ENCODE measurements at regions not wholly inside any gene's neighbourhood (a gene's known extent, or its start where the extent isn't known, plus 50 kb on each side); places are given as distances from the start of the nearest gene placed in this dataset.

DNA sequence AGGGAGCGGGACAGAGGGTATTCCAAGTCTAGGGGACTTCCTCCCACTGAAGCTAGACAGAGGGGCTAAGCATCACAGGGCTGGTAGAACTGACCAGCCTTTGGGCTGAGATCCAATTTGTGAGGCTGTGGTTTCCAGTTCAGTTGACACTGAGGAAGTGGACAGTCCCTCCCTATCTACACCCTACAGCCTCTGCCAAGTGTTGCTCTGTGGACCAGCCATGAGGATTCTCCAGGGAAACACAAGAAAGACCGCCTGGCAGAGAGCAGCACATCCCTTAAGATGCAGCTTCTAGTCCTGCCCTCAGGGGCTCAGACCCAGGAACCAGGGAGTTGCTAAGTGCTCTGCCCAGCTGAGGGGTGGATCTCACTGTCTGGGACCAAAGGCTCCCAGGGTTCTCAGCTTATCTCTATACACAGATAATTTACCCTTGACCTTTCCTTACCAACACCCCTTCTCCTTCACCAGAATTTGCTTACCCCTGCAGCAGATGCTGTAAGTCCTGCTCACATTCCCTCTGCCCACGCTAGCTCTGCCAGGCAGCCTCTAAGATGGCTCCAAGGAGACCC is 252.0 kb downstream of the SKIDA1 start:
- WGBS, 2 donors, result 94 to 95% methylated on average over 3 of the region's 3 CpGs
- ATAC-seq (ENCODE audit: insufficient read depth, low FRiP score), result no peak
- H3K4me3 ChIP-seq, result no peak overlapping the region
- H3K36me3 ChIP-seq (ENCODE audit: control insufficient read depth in 4 of 4, insufficient read depth in 4 of 4, low read length in 4 of 4), result no peaks in the 10 kb centered on the region
- H3K4me1 ChIP-seq (ENCODE audit: control insufficient read depth in 5 of 5, insufficient read depth in 5 of 5, low read length in 5 of 5), result peaks cover 0 to 11% (median 0%) of the 10 kb centered on the region in 5 donors
- H3K27me3 ChIP-seq (ENCODE audit: control insufficient read depth in 3 of 3, insufficient read depth in 3 of 3, low read length in 2 of 3), result no peaks in the 10 kb centered on the region
- peaks cover 0 to 3% (median 0%) of the 10 kb centered on the region in 4 donors for H3K9me3 ChIP-seq (ENCODE audit: control insufficient read depth in 4 of 4, insufficient read depth in 3 of 4, low read length in 3 of 4)
- H3K27ac ChIP-seq (ENCODE audit: low read depth in 1 of 2, low read length in 1 of 2), result no peak overlapping the region
- no peak overlapping the region for H3K9ac ChIP-seq (ENCODE audit: insufficient read depth in 1 of 2, low read length in 2 of 2)
- TF ChIP-seq CTCF (IDR thresholded peaks at IDR 0.05; ENCODE audit: control extremely low read depth, extremely low read depth), result no peak
- no peak for DNase-seq

GRCh38 chr10:21272643-21273399 is 252.7 kb downstream of the SKIDA1 start:
- peaks cover 0 to 3% (median 0%) of the 10 kb centered on the region in 4 donors for H3K9me3 ChIP-seq (ENCODE audit: control insufficient read depth in 4 of 4, insufficient read depth in 3 of 4, low read length in 3 of 4)
- H3K9ac ChIP-seq (ENCODE audit: insufficient read depth in 1 of 2, low read length in 2 of 2), result no peak overlapping the region
- peaks cover 0 to 11% (median 0%) of the 10 kb centered on the region in 5 donors for H3K4me1 ChIP-seq (ENCODE audit: control insufficient read depth in 5 of 5, insufficient read depth in 5 of 5, low read length in 5 of 5)
- H3K4me3 ChIP-seq, result no peak overlapping the region
- no peak overlapping the region for H3K27ac ChIP-seq (ENCODE audit: low read depth in 1 of 2, low read length in 1 of 2)
- TF ChIP-seq CTCF (IDR thresholded peaks at IDR 0.05; ENCODE audit: control extremely low read depth, extremely low read depth), result no peak
- no peaks in the 10 kb centered on the region for H3K27me3 ChIP-seq (ENCODE audit: control insufficient read depth in 3 of 3, insufficient read depth in 3 of 3, low read length in 2 of 3)
- no peaks in the 10 kb centered on the region for H3K36me3 ChIP-seq (ENCODE audit: control insufficient read depth in 4 of 4, insufficient read depth in 4 of 4, low read length in 4 of 4)
- DNase-seq (no peak), ATAC-seq (ENCODE audit: insufficient read depth, low FRiP score) (no peak)
- 69 to 70% methylated on average over 4 of the region's 4 CpGs for WGBS, 2 donors

- no peak overlapping the region for H3K9ac ChIP-seq (ENCODE audit: insufficient read depth in 1 of 2, low read length in 2 of 2)
- H3K4me1 ChIP-seq (ENCODE audit: control insufficient read depth in 5 of 5, insufficient read depth in 5 of 5, low read length in 5 of 5), result peaks cover 0 to 11% (median 0%) of the 10 kb centered on the region in 5 donors
- H3K27me3 ChIP-seq (ENCODE audit: control insufficient read depth in 3 of 3, insufficient read depth in 3 of 3, low read length in 2 of 3), result no peaks in the 10 kb centered on the region
- TF ChIP-seq CTCF (IDR thresholded peaks at IDR 0.05; ENCODE audit: control extremely low read depth, extremely low read depth), result no peak
- peaks cover 0 to 3% (median 0%) of the 10 kb centered on the region in 4 donors for H3K9me3 ChIP-seq (ENCODE audit: control insufficient read depth in 4 of 4, insufficient read depth in 3 of 4, low read length in 3 of 4)
- no peak for DNase-seq
- WGBS, 2 donors, result 87 to 97% methylated on average over 3 of the region's 3 CpGs
- H3K27ac ChIP-seq (ENCODE audit: low read depth in 1 of 2, low read length in 1 of 2), result no peak overlapping the region
- H3K4me3 ChIP-seq, result no peak overlapping the region
- no peaks in the 10 kb centered on the region for H3K36me3 ChIP-seq (ENCODE audit: control insufficient read depth in 4 of 4, insufficient read depth in 4 of 4, low read length in 4 of 4)
- no peak for ATAC-seq (ENCODE audit: insufficient read depth, low FRiP score)
Measured at GRCh38 chr10:21270976-21271375, 254.5 kb downstream of the SKIDA1 start.

All from lung (tissue), 11 donors.